K562 (cell line): ENCODE measurements at regions not wholly inside any gene's neighbourhood (a gene's known extent, or its start where the extent isn't known, plus 50 kb on each side); places are given as distances from the start of the nearest gene placed in this dataset.

Experiments used
- ATAC-seq: fragments of 200-7000 bp; cut with Tn5 transposase; 3 replicates; pipeline ENCODE4 v1.9.1; 2020; ENCODE audit warnings: moderate library complexity
- BruUV-seq: library from RNA; stranded (reverse); fragments of 400-500 nt; replicated peaks from 2 replicates; lab custom pipeline; 2021; lab: Mats Ljungman, UMichigan
- CTCF ChIA-PET: fragments of 300-600 bp; formaldehyde crosslinking; extraction: SDS; loops from one replicate; lab custom pipeline; 2021; ENCODE audit warnings: low intra/inter-chr PET ratio; lab: Yijun Ruan, JAX
- POLR2A ChIA-PET: fragments of 300-600, 350-650 bp; sonication (Branson Sonifier 250); formaldehyde crosslinking; extraction: SDS; loops from one replicate; lab custom pipeline; 2021; ENCODE audit warnings: antibody characterized with exemption, inconsistent platforms; lab: Yijun Ruan, JAX
- DNase-seq, 4 experiments: peaks; one replicate each; pipeline versions ENCODE4 v3.0.0 to v3.0.0-alpha.2; 2011 to 2018; ENCODE audit warnings: low spot score in 3 of 4, mixed read lengths in 3 of 4; ENCODE audit errors: extremely low read depth in 1 of 4
- FAIRE-seq: peaks from 2 replicates; lab custom pipeline; 2011; peaks lifted over from hg19 to GRCh38; lab: Jason Lieb, UNC
- H2AFZ ChIP-seq: 2 replicates; pipeline ENCODE4 v1.6.0; 2011; ENCODE audit warnings: low read depth, low read length, control low read depth, inconsistent platforms
- H3K27ac ChIP-seq: fragments of 200-600 bp; 3 replicates; pipeline ENCODE4 v1.8.0; 2011; ENCODE audit warnings: low read depth, mild to moderate bottlenecking, control low read depth, inconsistent platforms, low read length, moderate library complexity, mixed read lengths; ENCODE audit errors: extremely low read depth
- H3K27me3 ChIP-seq, 2 experiments: fragments of 300-600 bp in 1 of 2; 2 replicates in 1 of 2; 3 replicates in 1 of 2; pipeline versions ENCODE4 v1.6.0 to v1.8.0; 2011; ENCODE audit warnings: inconsistent platforms in 2 of 2, low read length in 2 of 2, mild to moderate bottlenecking in 1 of 2, mixed read lengths in 1 of 2, moderate library complexity in 1 of 2; ENCODE audit not compliant: control insufficient read depth in 2 of 2, insufficient read depth in 2 of 2
- H3K36me3 ChIP-seq: fragments of 300-600 bp; 3 replicates; pipeline ENCODE4 v1.8.0; 2011; ENCODE audit warnings: mild to moderate bottlenecking, low read length, inconsistent platforms; ENCODE audit not compliant: control insufficient read depth, insufficient read depth
- H3K4me1 ChIP-seq, 2 experiments: fragments of 200-600 bp in 1 of 2; replicated peaks in 1 of 2; 2 replicates in 1 of 2; 3 replicates in 1 of 2; pipeline versions ENCODE4 v1.5.1 to v1.8.0; 2011; ENCODE audit warnings: inconsistent platforms in 2 of 2, low read length in 2 of 2, mild to moderate bottlenecking in 1 of 2, mixed read lengths in 1 of 2, moderate library complexity in 1 of 2; ENCODE audit not compliant: control insufficient read depth in 2 of 2, insufficient read depth in 2 of 2
- H3K4me2 ChIP-seq: 2 replicates; pipeline ENCODE4 v1.6.1; 2011; ENCODE audit warnings: low read length, control low read depth, inconsistent platforms, mixed read lengths; ENCODE audit not compliant: insufficient read depth
- H3K4me3 ChIP-seq: fragments of 200-600 bp; sonication (generic), shearing (Covaris generic); 2 replicates; pipeline ENCODE4 v1.5.1; 2016; ENCODE audit warnings: control low read depth, inconsistent platforms
- H3K79me2 ChIP-seq: fragments of 200-600 bp; 3 replicates; pipeline ENCODE4 v1.8.0; 2011; ENCODE audit warnings: low read length, inconsistent platforms; ENCODE audit not compliant: control insufficient read depth, insufficient read depth
- H3K9ac ChIP-seq, 2 experiments: 2 replicates each; pipeline versions ENCODE4 v1.6.0 to v1.6.1; 2011; ENCODE audit warnings: low read depth in 2 of 2, low read length in 2 of 2, control low read depth in 1 of 2, inconsistent platforms in 1 of 2, mild to moderate bottlenecking in 1 of 2, mixed read lengths in 1 of 2; ENCODE audit not compliant: insufficient read depth in 1 of 2
- H3K9me1 ChIP-seq: one replicate; pipeline ENCODE4 v1.6.0; 2011; ENCODE audit warnings: inconsistent platforms, mild to moderate bottlenecking, low read length, moderate library complexity; ENCODE audit not compliant: control insufficient read depth, insufficient read depth
- H3K9me3 ChIP-seq: replicated peaks from 2 replicates; pipeline ENCODE4 v1.5.1; 2011; ENCODE audit warnings: low read depth, low read length, inconsistent platforms; ENCODE audit not compliant: control insufficient read depth, insufficient read depth
- H4K20me1 ChIP-seq: replicated peaks from 2 replicates; pipeline ENCODE4 v1.6.1; 2011; ENCODE audit warnings: low read length, inconsistent platforms, mixed read lengths; ENCODE audit not compliant: control insufficient read depth, insufficient read depth
- DPF2 ChIP-seq: fragments of 450-650 bp; IDR thresholded peaks from 2 replicates; pipeline ENCODE4 v1.6.1; 2016
- FOXA1 ChIP-seq: fragments of 450-650 bp; IDR thresholded peaks from 2 replicates; pipeline ENCODE4 v1.6.1; 2016; ENCODE audit warnings: mild to moderate bottlenecking, borderline replicate concordance
- MCM2 ChIP-seq: fragments of 450-650 bp; IDR thresholded peaks from 2 replicates; pipeline ENCODE4 v1.6.1; 2017; ENCODE audit warnings: low read depth, mild to moderate bottlenecking
- NBN ChIP-seq: fragments of 450-650 bp; IDR thresholded peaks from 2 replicates; pipeline ENCODE4 v1.6.1; 2016; ENCODE audit warnings: low read depth, mild to moderate bottlenecking
- NELFE ChIP-seq: IDR thresholded peaks from 2 replicates; pipeline ENCODE4 v1.6.1; 2011; ENCODE audit warnings: mild to moderate bottlenecking; ENCODE audit not compliant: insufficient read depth, insufficient read length
- NFATC3 ChIP-seq: fragments of 450-650 bp; IDR thresholded peaks from 2 replicates; pipeline ENCODE4 v1.6.1; 2017; ENCODE audit warnings: mild to moderate bottlenecking
- SRF ChIP-seq, 2 experiments: fragments of 250-450, 450-650 bp in 1 of 2; sonication (Bioruptor Pico) in 1 of 2; sonication (generic) in 1 of 2; formaldehyde crosslinking; IDR thresholded peaks; 2 replicates each; pipeline versions ENCODE4 v1.5.0 to v1.5.1; 2020 to 2022; ENCODE audit warnings: mild to moderate bottlenecking in 1 of 2, missing genetic modification reagents in 1 of 2
- TRIM25 ChIP-seq: fragments of 450-650 bp; IDR thresholded peaks from 2 replicates; pipeline ENCODE4 v1.7.0; 2016; ENCODE audit warnings: borderline replicate concordance
- YBX1 ChIP-seq: fragments of 450-650 bp; IDR thresholded peaks from 2 replicates; pipeline ENCODE4 v1.7.1; 2016; ENCODE audit warnings: mild to moderate bottlenecking
- ZNF184 ChIP-seq: sonication (generic); formaldehyde crosslinking; IDR thresholded peaks from 2 replicates; pipeline ENCODE4 v1.5.0; 2020; ENCODE audit warnings: missing genetic modification reagents
- ZNF507 ChIP-seq: conservative IDR thresholded peaks from 2 replicates; pipeline ENCODE4 v1.6.1; 2017; ENCODE audit warnings: missing genetic modification characterization, missing compliant biosample characterization
- ZNF695 ChIP-seq: fragments of 450-650 bp; formaldehyde crosslinking; IDR thresholded peaks from 2 replicates; pipeline ENCODE4 v1.4.0; 2020; ENCODE audit warnings: mild to moderate bottlenecking, moderate library complexity
- WGBS: fragments of 100-300 bp; shearing (Covaris generic); methylation state at CpG from one replicate; pipeline ENCODE4 v1.1.6; 2016; ENCODE audit warnings: low coverage, mixed read lengths; ENCODE audit not compliant: insufficient coverage; ENCODE audit errors: missing lambda C conversion rate; 5-methylcytosine and 5-hydroxymethylcytosine counted together
- in situ Hi-C: fragments of 300-500 bp; cut with MboI; formaldehyde crosslinking; loops from 4 replicates; pipeline ENCODE4 v1.15.0; 2018; ENCODE audit warnings: inconsistent platforms, mixed read lengths
- intact Hi-C: fragments of 100-400 bp; cut with micrococcal nuclease; formaldehyde crosslinking; loops from 2 replicates; pipeline ENCODE4 v1.14.2; 2022
- TF ChIP-seq, protein P1 (sequence below): sonication (generic); formaldehyde crosslinking; IDR thresholded peaks from 2 replicates; pipeline ENCODE4 v1.8.0; 2022; ENCODE audit warnings: mild to moderate bottlenecking, missing genetic modification reagents
- TF ChIP-seq, protein P2 (sequence below): fragments of 250-450 bp; sonication (Bioruptor Pico); IDR thresholded peaks from 2 replicates; pipeline ENCODE4 v1.5.1; 2021; ENCODE audit warnings: mild to moderate bottlenecking

DNA sequence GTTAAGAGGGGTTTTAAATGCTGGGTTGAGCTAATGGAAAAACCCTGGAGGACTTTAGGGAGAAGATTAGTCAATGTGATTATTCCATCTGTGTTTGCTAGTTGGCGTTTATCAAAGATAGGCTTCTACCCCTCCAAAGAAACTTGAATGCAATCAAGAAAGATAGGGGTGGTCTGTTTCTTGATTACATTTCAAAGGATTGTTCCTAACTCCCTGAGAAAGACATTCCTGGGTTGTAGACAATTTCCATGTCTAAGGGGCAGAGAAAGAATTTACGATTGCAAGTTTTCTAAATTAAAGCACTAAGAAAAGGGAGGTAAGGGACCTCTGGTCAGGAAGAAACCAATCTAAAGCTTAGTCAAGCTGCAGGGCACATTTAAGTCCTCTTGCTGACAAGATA lies 2268.7 kb downstream of the LRRC4C start:
- ChIA-PET CTCF (no interaction called here), POLR2A (no interaction called here)
- TF ChIP-seq MCM2 (no peak), SRF (CRISPR knock-in tag; IDR thresholded peaks at IDR 0.05) (no peak), TRIM25 (no peak), NBN (no peak), NFATC3 (no peak), ZNF507 (tag) (no peak), ZNF184 (CRISPR knock-in tag) (no peak), DPF2 (no peak), NELFE (no peak), FOXA1 (no peak), ZNF695 (CRISPR knock-in tag) (no peak), YBX1 (no peak)
- TF ChIP-seq, protein P1, sequence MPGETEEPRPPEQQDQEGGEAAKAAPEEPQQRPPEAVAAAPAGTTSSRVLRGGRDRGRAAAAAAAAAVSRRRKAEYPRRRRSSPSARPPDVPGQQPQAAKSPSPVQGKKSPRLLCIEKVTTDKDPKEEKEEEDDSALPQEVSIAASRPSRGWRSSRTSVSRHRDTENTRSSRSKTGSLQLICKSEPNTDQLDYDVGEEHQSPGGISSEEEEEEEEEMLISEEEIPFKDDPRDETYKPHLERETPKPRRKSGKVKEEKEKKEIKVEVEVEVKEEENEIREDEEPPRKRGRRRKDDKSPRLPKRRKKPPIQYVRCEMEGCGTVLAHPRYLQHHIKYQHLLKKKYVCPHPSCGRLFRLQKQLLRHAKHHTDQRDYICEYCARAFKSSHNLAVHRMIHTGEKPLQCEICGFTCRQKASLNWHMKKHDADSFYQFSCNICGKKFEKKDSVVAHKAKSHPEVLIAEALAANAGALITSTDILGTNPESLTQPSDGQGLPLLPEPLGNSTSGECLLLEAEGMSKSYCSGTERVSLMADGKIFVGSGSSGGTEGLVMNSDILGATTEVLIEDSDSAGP (CRISPR knock-in tag) = no peak
- TF ChIP-seq, protein P2, sequence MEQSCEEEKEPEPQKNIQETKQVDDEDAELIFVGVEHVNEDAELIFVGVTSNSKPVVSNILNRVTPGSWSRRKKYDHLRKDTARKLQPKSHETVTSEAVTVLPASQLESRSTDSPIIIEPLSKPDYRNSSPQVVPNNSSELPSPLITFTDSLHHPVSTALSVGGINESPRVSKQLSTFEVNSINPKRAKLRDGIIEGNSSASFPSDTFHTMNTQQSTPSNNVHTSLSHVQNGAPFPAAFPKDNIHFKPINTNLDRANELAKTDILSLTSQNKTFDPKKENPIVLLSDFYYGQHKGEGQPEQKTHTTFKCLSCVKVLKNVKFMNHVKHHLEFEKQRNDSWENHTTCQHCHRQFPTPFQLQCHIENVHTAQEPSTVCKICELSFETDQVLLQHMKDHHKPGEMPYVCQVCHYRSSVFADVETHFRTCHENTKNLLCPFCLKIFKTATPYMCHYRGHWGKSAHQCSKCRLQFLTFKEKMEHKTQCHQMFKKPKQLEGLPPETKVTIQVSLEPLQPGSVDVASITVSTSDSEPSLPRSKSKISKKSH = no peak
- BruUV-seq = no TSS peak
- Histone ChIP-seq H2AFZ (no peak overlapping the region), H3K27me3 (no peaks in the 10 kb centered on the region), H3K9ac (no peak overlapping the region), H3K4me1 (no peaks in the 10 kb centered on the region), H3K36me3 (no peaks in the 10 kb centered on the region), H3K4me3 (no peak overlapping the region), H3K79me2 (no peaks in the 10 kb centered on the region), H3K4me2 (no peak overlapping the region), H3K27ac (no peak overlapping the region), H3K9me1 (no peaks in the 10 kb centered on the region), H4K20me1 (no peaks in the 10 kb centered on the region), H3K9me3 (no peaks in the 10 kb centered on the region)
- WGBS = 0% methylated on average over 2 of the region's 2 CpGs
- no peak for ATAC-seq
- FAIRE-seq = no peak
- in situ Hi-C loops (no loop called here), intact Hi-C loops (no loop called here)
- no peak for DNase-seq
